ENCODE measurements at regions not wholly inside any gene's neighbourhood (a gene's known extent, or its start where the extent isn't known, plus 50 kb on each side); places are given as distances from the start of the nearest gene placed in this dataset.

- no peak overlapping the region for H3K4me2 ChIP-seq (ENCODE audit: unreplicated experiment)
- in situ Hi-C loops (cut with MboI) = no loop called here
- DNase-seq = no peak
- H3K4me1 ChIP-seq (ENCODE audit: insufficient read depth) = no peaks in the 10 kb centered on the region
- H3K79me2 ChIP-seq (ENCODE audit: insufficient read depth) = no peaks in the 10 kb centered on the region
- no peaks in the 10 kb centered on the region for H3K9me2 ChIP-seq (ENCODE audit: insufficient read depth)
- H3K27ac ChIP-seq = no peak overlapping the region
- WGBS, 2 experiments (ENCODE audit: low coverage in 1 of 2, low lambda C conversion rate in 2 of 2, missing lambda C conversion rate in 2 of 2) = 13 to 15% methylated on average over 4 of the region's 4 CpGs
- no peaks in the 10 kb centered on the region for H3F3A ChIP-seq (ENCODE audit: insufficient read depth)
- H4K20me1 ChIP-seq (ENCODE audit: insufficient read depth) = no peaks in the 10 kb centered on the region
- no peak overlapping the region for H2AFZ ChIP-seq
- no peaks in the 10 kb centered on the region for H3K9me3 ChIP-seq (ENCODE audit: low read depth)
- TF ChIP-seq EZH2phosphoT487 (IDR thresholded peaks at IDR 0.05; ENCODE audit: insufficient read depth, low read depth) = no peak
- no peak for TF ChIP-seq EZH2 (IDR thresholded peaks at IDR 0.05; ENCODE audit: insufficient read depth, poor library complexity, severe bottlenecking)
- no peaks in the 10 kb centered on the region for H3K36me3 ChIP-seq (ENCODE audit: low read depth)
- H3K9ac ChIP-seq = no peak overlapping the region
- H3K27me3 ChIP-seq (replicated peaks; ENCODE audit: insufficient read depth) = no peaks in the 10 kb centered on the region
- no peak overlapping the region for H3K4me3 ChIP-seq
These were observed 67.9 kb upstream of the SPINK5 start for GRCh38 chr5:147995846-147996245.

DNA sequence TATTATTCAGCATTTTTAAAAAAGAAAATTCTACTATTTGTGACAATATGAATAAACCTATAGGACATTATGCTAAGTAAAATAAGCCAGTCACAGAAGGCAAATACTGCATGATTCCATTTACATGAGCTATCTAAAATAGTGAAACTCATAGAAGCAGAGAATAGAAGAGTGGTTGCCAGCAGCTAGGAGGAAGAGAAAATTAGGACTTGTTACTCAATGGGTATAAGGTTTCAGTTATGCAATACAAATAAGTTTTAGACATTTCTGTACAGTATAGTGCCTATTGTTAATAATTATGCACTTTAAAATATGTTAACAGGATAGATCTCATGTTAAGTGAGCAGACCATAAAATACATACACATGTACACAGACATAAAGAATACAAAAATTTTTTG, 73.8 kb upstream of the SPINK5 start:
- Histone ChIP-seq H3K4me2 (ENCODE audit: unreplicated experiment) (no peak overlapping the region), H3K27ac (no peak overlapping the region), H3K9me3 (ENCODE audit: low read depth) (no peaks in the 10 kb centered on the region), H3F3A (ENCODE audit: insufficient read depth) (no peaks in the 10 kb centered on the region), H3K4me3 (no peak overlapping the region), H3K79me2 (ENCODE audit: insufficient read depth) (no peaks in the 10 kb centered on the region), H3K27me3 (replicated peaks; ENCODE audit: insufficient read depth) (no peaks in the 10 kb centered on the region), H3K36me3 (ENCODE audit: low read depth) (no peaks in the 10 kb centered on the region), H3K9me2 (ENCODE audit: insufficient read depth) (no peaks in the 10 kb centered on the region), H3K9ac (no peak overlapping the region), H4K20me1 (ENCODE audit: insufficient read depth) (no peaks in the 10 kb centered on the region), H3K4me1 (ENCODE audit: insufficient read depth) (no peaks in the 10 kb centered on the region), H2AFZ (no peak overlapping the region)
- TF ChIP-seq EZH2 (IDR thresholded peaks at IDR 0.05; ENCODE audit: insufficient read depth, poor library complexity, severe bottlenecking) = no peak
- TF ChIP-seq EZH2phosphoT487 (IDR thresholded peaks at IDR 0.05; ENCODE audit: insufficient read depth, low read depth) = no peak
- in situ Hi-C loops (cut with MboI) = no loop called here
- no peak for DNase-seq

GRCh38 chr5:147989239-147989638, 74.5 kb upstream of the SPINK5 start:
- Histone ChIP-seq H3K27me3 (replicated peaks; ENCODE audit: insufficient read depth) (no peaks in the 10 kb centered on the region), H4K20me1 (ENCODE audit: insufficient read depth) (no peaks in the 10 kb centered on the region), H3K36me3 (ENCODE audit: low read depth) (no peaks in the 10 kb centered on the region), H3K9me2 (ENCODE audit: insufficient read depth) (no peaks in the 10 kb centered on the region), H3K27ac (no peak overlapping the region), H3F3A (ENCODE audit: insufficient read depth) (no peaks in the 10 kb centered on the region), H3K9me3 (ENCODE audit: low read depth) (no peaks in the 10 kb centered on the region), H3K4me1 (ENCODE audit: insufficient read depth) (no peaks in the 10 kb centered on the region), H3K9ac (no peak overlapping the region), H2AFZ (no peak overlapping the region), H3K4me2 (ENCODE audit: unreplicated experiment) (no peak overlapping the region), H3K4me3 (no peak overlapping the region), H3K79me2 (ENCODE audit: insufficient read depth) (no peaks in the 10 kb centered on the region)
- no peak for DNase-seq
- in situ Hi-C loops (cut with MboI) = no loop called here
- TF ChIP-seq EZH2 (IDR thresholded peaks at IDR 0.05; ENCODE audit: insufficient read depth, poor library complexity, severe bottlenecking) = no peak
- TF ChIP-seq EZH2phosphoT487 (IDR thresholded peaks at IDR 0.05; ENCODE audit: insufficient read depth, low read depth) = no peak
- 54 to 57% methylated on average over 1 of the region's 1 CpG for WGBS, 2 experiments (ENCODE audit: low coverage in 1 of 2, low lambda C conversion rate in 2 of 2, missing lambda C conversion rate in 2 of 2)

DNA sequence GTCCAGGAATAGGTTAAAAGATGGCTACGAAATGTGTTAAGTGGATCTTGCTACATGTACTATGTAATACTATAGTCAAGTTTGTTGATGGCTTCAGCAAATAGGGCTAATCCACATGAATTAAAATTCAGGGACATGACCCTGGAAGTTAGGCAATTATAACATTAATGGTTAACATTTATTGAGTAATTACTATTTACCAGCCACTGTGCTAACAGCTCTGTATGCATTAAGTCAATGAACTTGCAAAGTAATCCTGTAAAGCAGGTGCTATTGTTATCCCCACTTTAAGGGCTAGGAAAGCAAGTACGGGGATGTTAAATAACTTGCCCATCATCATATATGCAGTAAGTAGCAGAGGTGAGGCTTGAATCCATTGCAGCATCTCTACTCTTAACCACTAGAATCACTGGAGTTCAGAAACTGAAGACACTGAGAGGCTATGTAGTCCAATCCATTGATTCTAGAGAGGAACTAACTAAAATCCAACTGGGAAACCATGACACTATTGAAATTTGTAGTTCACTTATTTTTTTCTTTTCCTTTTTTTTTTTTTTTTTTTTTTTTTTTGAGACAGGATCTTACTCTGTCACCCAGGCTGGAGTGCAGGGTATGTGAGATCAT, 77.5 kb upstream of the SPINK5 start:
- Histone ChIP-seq H3K4me1 (ENCODE audit: insufficient read depth) (no peaks in the 10 kb centered on the region), H3K27me3 (replicated peaks; ENCODE audit: insufficient read depth) (no peaks in the 10 kb centered on the region), H3K36me3 (ENCODE audit: low read depth) (no peaks in the 10 kb centered on the region), H4K20me1 (ENCODE audit: insufficient read depth) (no peaks in the 10 kb centered on the region), H2AFZ (no peak overlapping the region), H3F3A (ENCODE audit: insufficient read depth) (no peaks in the 10 kb centered on the region), H3K9me2 (ENCODE audit: insufficient read depth) (no peaks in the 10 kb centered on the region), H3K9me3 (ENCODE audit: low read depth) (no peaks in the 10 kb centered on the region), H3K4me3 (no peak overlapping the region), H3K79me2 (ENCODE audit: insufficient read depth) (no peaks in the 10 kb centered on the region), H3K4me2 (ENCODE audit: unreplicated experiment) (no peak overlapping the region), H3K9ac (no peak overlapping the region), H3K27ac (no peak overlapping the region)
- 3 to 7% methylated on average over 2 of the region's 2 CpGs for WGBS, 2 experiments (ENCODE audit: low coverage in 1 of 2, low lambda C conversion rate in 2 of 2, missing lambda C conversion rate in 2 of 2)
- in situ Hi-C loops (cut with MboI) = no loop called here
- TF ChIP-seq EZH2phosphoT487 (IDR thresholded peaks at IDR 0.05; ENCODE audit: insufficient read depth, low read depth) (no peak), EZH2 (IDR thresholded peaks at IDR 0.05; ENCODE audit: insufficient read depth, poor library complexity, severe bottlenecking) (no peak)
- DNase-seq = no peak

- Histone ChIP-seq H2AFZ (no peak overlapping the region), H3K4me2 (ENCODE audit: unreplicated experiment) (no peak overlapping the region), H3K79me2 (ENCODE audit: insufficient read depth) (no peaks in the 10 kb centered on the region), H4K20me1 (ENCODE audit: insufficient read depth) (no peaks in the 10 kb centered on the region), H3K27me3 (replicated peaks; ENCODE audit: insufficient read depth) (no peaks in the 10 kb centered on the region), H3K27ac (no peak overlapping the region), H3K36me3 (ENCODE audit: low read depth) (no peaks in the 10 kb centered on the region), H3K4me1 (ENCODE audit: insufficient read depth) (no peaks in the 10 kb centered on the region), H3F3A (ENCODE audit: insufficient read depth) (no peaks in the 10 kb centered on the region), H3K9me2 (ENCODE audit: insufficient read depth) (no peaks in the 10 kb centered on the region), H3K9me3 (ENCODE audit: low read depth) (no peaks in the 10 kb centered on the region), H3K4me3 (no peak overlapping the region), H3K9ac (no peak overlapping the region)
- DNase-seq = no peak
- no peak for TF ChIP-seq EZH2 (IDR thresholded peaks at IDR 0.05; ENCODE audit: insufficient read depth, poor library complexity, severe bottlenecking)
- TF ChIP-seq EZH2phosphoT487 (IDR thresholded peaks at IDR 0.05; ENCODE audit: insufficient read depth, low read depth) = no peak
- 16 to 17% methylated on average over 5 of the region's 5 CpGs for WGBS, 2 experiments (ENCODE audit: low coverage in 1 of 2, low lambda C conversion rate in 2 of 2, missing lambda C conversion rate in 2 of 2)
- in situ Hi-C loops (cut with MboI) = no loop called here
These were observed 78.2 kb upstream of the SPINK5 start for GRCh38 chr5:147985608-147986007.
